GM23338 (cell line): ENCODE measurements at regions not wholly inside any gene's neighbourhood (a gene's known extent, or its start where the extent isn't known, plus 50 kb on each side); places are given as distances from the start of the nearest gene placed in this dataset.

Source experiments
- ATAC-seq: fragments of 200-7000 bp; cut with Tn5 transposase; 3 replicates; pipeline ENCODE4 v1.9.1; 2020
- DNase-seq: peaks from one replicate; pipeline ENCODE4 v3.0.0-alpha.2; 2015; ENCODE audit warnings: low spot score
- H2AFZ ChIP-seq: fragments of 200-600 bp; sonication (generic); 2 replicates; pipeline ENCODE4 v1.8.0; 2016; ENCODE audit warnings: antibody characterized with exemption, mild to moderate bottlenecking, moderate library complexity
- H3F3A ChIP-seq: fragments of 200-600 bp; sonication (generic); replicated peaks from 2 replicates; pipeline ENCODE4 v1.8.0; 2017; ENCODE audit warnings: antibody characterized with exemption, mixed run types, low read depth
- H3K27ac ChIP-seq: fragments of 200-600 bp; sonication (generic); 2 replicates; pipeline ENCODE4 v1.6.1; 2016; ENCODE audit warnings: low read depth
- H3K27me3 ChIP-seq: fragments of 200-600 bp; sonication (generic); 2 replicates; pipeline ENCODE4 v1.8.0; 2016; ENCODE audit warnings: mild to moderate bottlenecking, mixed run types, moderate library complexity; ENCODE audit not compliant: insufficient read depth
- H3K36me3 ChIP-seq: fragments of 200-600 bp; sonication (generic); 2 replicates; pipeline ENCODE4 v1.8.0; 2016; ENCODE audit warnings: mild to moderate bottlenecking; ENCODE audit not compliant: insufficient read depth
- H3K4me1 ChIP-seq: fragments of 200-600 bp; sonication (generic); 2 replicates; pipeline ENCODE4 v1.8.0; 2016; ENCODE audit warnings: mild to moderate bottlenecking, moderate library complexity; ENCODE audit not compliant: insufficient read depth
- H3K4me2 ChIP-seq: fragments of 200-600 bp; sonication (generic); 2 replicates; pipeline ENCODE4 v1.7.1; 2017; ENCODE audit warnings: mixed run types
- H3K4me3 ChIP-seq: fragments of 200-600 bp; sonication (generic); 2 replicates; pipeline ENCODE4 v1.6.1; 2016; ENCODE audit warnings: mixed run types
- H3K79me2 ChIP-seq: fragments of 200-600 bp; sonication (generic); replicated peaks from 2 replicates; pipeline ENCODE4 v1.8.0; 2017; ENCODE audit warnings: mild to moderate bottlenecking; ENCODE audit not compliant: insufficient read depth
- H3K9me2 ChIP-seq: fragments of 200-600 bp; sonication (generic); 2 replicates; pipeline ENCODE4 v1.8.0; 2017; ENCODE audit not compliant: insufficient read depth
- H4K20me1 ChIP-seq: fragments of 200-600 bp; sonication (generic); replicated peaks from 2 replicates; pipeline ENCODE4 v1.8.0; 2017; ENCODE audit warnings: mild to moderate bottlenecking; ENCODE audit not compliant: insufficient read depth
- H3K27ac Mint-ChIP-seq: 2 replicates; pipeline ENCODE4 v1.8.0; 2020; ENCODE audit warnings: inconsistent platforms, mild to moderate bottlenecking, moderate library complexity, mixed read lengths
- H3K27me3 Mint-ChIP-seq: 3 replicates; pipeline ENCODE4 v1.8.0; 2022; ENCODE audit warnings: low read depth, mild to moderate bottlenecking, moderate library complexity, mixed read lengths, inconsistent platforms; ENCODE audit not compliant: insufficient read depth, poor library complexity
- H3K36me3 Mint-ChIP-seq: 3 replicates; pipeline ENCODE4 v1.8.0; 2021; ENCODE audit warnings: low read depth, mild to moderate bottlenecking, inconsistent platforms, moderate library complexity, mixed read lengths
- H3K4me1 Mint-ChIP-seq: 3 replicates; pipeline ENCODE4 v1.8.0; 2020; ENCODE audit warnings: mild to moderate bottlenecking, inconsistent platforms, mixed read lengths
- H3K4me3 Mint-ChIP-seq: 3 replicates; pipeline ENCODE4 v1.8.0; 2021; ENCODE audit warnings: moderate library complexity, mild to moderate bottlenecking, inconsistent platforms, mixed read lengths
- H3K9me3 Mint-ChIP-seq: 3 replicates; pipeline ENCODE4 v1.8.0; 2020; ENCODE audit warnings: moderate library complexity, mild to moderate bottlenecking, inconsistent platforms, mixed read lengths
- CREB1 ChIP-seq: fragments of 250-450 bp; sonication (Bioruptor Pico); IDR thresholded peaks from 2 replicates; pipeline ENCODE4 v1.5.0; 2020; ENCODE audit warnings: low read depth, mild to moderate bottlenecking, moderate library complexity
- ETS1 ChIP-seq: IDR thresholded peaks from 2 replicates; pipeline ENCODE4 v1.6.1; 2016; ENCODE audit warnings: antibody characterized with exemption
- EZH2 ChIP-seq: fragments of 200-600 bp; sonication (generic); IDR thresholded peaks from one replicate; pipeline ENCODE4 v1.8.0; 2017; ENCODE audit warnings: antibody characterized with exemption, mild to moderate bottlenecking, low read depth; ENCODE audit not compliant: unreplicated experiment
- EZH2phosphoT487 ChIP-seq: fragments of 200-600 bp; sonication (generic); IDR thresholded peaks from one replicate; pipeline ENCODE4 v1.8.1; 2018; ENCODE audit warnings: antibody characterized with exemption; ENCODE audit not compliant: unreplicated experiment
- NANOG ChIP-seq: IDR thresholded peaks from 2 replicates; pipeline ENCODE4 v1.6.1; 2016; ENCODE audit warnings: antibody characterized with exemption, borderline replicate concordance
- STAT1 ChIP-seq: IDR thresholded peaks from one replicate; pipeline ENCODE4 v1.6.1; 2016; ENCODE audit warnings: antibody characterized with exemption; ENCODE audit not compliant: unreplicated experiment
- ZNF114 ChIP-seq: fragments of 250-450 bp; sonication (Bioruptor Pico); IDR thresholded peaks from 2 replicates; pipeline ENCODE4 v1.5.0; 2020; ENCODE audit warnings: mild to moderate bottlenecking, moderate library complexity
- ZNF331 ChIP-seq: fragments of 250-450 bp; sonication (Bioruptor Pico); IDR thresholded peaks from 2 replicates; pipeline ENCODE4 v1.5.0; 2020; ENCODE audit warnings: low read depth, mild to moderate bottlenecking, moderate library complexity
- ZNF462 ChIP-seq: fragments of 250-450 bp; sonication (Bioruptor Pico); IDR thresholded peaks from 2 replicates; pipeline ENCODE4 v1.5.0; 2020; ENCODE audit warnings: mild to moderate bottlenecking, moderate library complexity

GRCh38 chr1:171431994-171432393 lies 53.3 kb upstream of the PRRC2C start (continued):
- TF ChIP-seq ZNF462 (CRISPR knock-in tag) (peak; percentile 79), EZH2phosphoT487 (no peak), ZNF114 (no peak), CREB1 (CRISPR knock-in tag) (no peak), NANOG (peak; percentile 89), ZNF331 (CRISPR knock-in tag) (no peak), EZH2 (no peak), ETS1 (no peak)

- Histone ChIP-seq H3K79me2 (no peaks in the 10 kb centered on the region), H3K4me1 (peaks cover 21% of the 10 kb centered on the region), H3K36me3 (0 out of 2 replicates have a peak, but pooled peaks cover 15% of the 10 kb centered on the region), H3K9me2 (no peaks in the 10 kb centered on the region), H2AFZ (no peak overlapping the region), H4K20me1 (no peaks in the 10 kb centered on the region), H3K27me3 (no peaks in the 10 kb centered on the region), H3F3A (no peaks in the 10 kb centered on the region), H3K4me3 (no peak overlapping the region; the same call in 1 of the 2 replicates), H3K27ac (peak overlapping the region; percentile 67), H3K4me2 (peak overlapping the region; percentile 42; the same call in 1 of the 2 replicates)
- peaks cover 29% of the 10 kb centered on the region for H3K4me1 Mint-ChIP-seq
- peak overlapping the region; percentile 76 for H3K27ac Mint-ChIP-seq
- no peak for DNase-seq
- H3K36me3 Mint-ChIP-seq, result peaks cover 41% of the 10 kb centered on the region
- H3K4me3 Mint-ChIP-seq, result peak overlapping the region; percentile 36
- H3K9me3 Mint-ChIP-seq, result peaks cover 43% of the 10 kb centered on the region
- TF ChIP-seq ZNF331 (CRISPR knock-in tag), result no peak
- no peak for TF ChIP-seq STAT1
- TF ChIP-seq EZH2phosphoT487, result no peak
- TF ChIP-seq ETS1, result no peak
- TF ChIP-seq ZNF114, result no peak
- peaks cover 16% of the 10 kb centered on the region for H3K27me3 Mint-ChIP-seq
- peak; percentile 37 for ATAC-seq
Measured at GRCh38 chr1:171432473-171432872, 52.9 kb upstream of the PRRC2C start.
